ENCODE measurements at regions not wholly inside any gene's neighbourhood (a gene's known extent, or its start where the extent isn't known, plus 50 kb on each side); places are given as distances from the start of the nearest gene placed in this dataset.

DNA sequence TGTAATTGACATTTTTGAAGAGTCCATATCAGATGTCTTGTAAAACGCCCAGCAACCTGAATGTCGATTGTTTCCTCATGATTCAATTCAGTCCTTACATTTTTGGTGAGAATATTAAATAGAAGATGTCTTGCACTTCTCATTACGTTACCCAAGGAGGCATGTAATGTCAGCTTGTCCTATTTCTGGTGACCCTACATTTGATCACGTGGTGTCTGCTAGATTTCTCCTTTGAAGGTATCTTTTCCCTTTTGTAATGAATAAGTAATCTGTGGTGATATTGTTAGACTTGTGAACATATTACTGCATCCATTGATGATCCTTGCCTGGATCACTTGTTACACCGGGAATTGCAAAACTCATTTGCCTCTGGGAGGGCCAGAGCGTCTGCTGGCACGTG lies 87.6 kb upstream of the DISP3 start:
- Histone ChIP-seq H3K36me3 (no peaks in the 10 kb centered on the region), H3K27ac (no peak overlapping the region), H3K27me3 (replicated peaks; ENCODE audit: insufficient read depth) (no peaks in the 10 kb centered on the region), H3K4me1 (replicated peaks) (no peaks in the 10 kb centered on the region), H3K4me3 (no peak overlapping the region), H3K9me3 (no peaks in the 10 kb centered on the region)
- WGBS: 71% methylated on average over 7 of the region's 7 CpGs
- DNase-seq (ENCODE audit: low spot score): no peak
- TF ChIP-seq, protein P1, sequence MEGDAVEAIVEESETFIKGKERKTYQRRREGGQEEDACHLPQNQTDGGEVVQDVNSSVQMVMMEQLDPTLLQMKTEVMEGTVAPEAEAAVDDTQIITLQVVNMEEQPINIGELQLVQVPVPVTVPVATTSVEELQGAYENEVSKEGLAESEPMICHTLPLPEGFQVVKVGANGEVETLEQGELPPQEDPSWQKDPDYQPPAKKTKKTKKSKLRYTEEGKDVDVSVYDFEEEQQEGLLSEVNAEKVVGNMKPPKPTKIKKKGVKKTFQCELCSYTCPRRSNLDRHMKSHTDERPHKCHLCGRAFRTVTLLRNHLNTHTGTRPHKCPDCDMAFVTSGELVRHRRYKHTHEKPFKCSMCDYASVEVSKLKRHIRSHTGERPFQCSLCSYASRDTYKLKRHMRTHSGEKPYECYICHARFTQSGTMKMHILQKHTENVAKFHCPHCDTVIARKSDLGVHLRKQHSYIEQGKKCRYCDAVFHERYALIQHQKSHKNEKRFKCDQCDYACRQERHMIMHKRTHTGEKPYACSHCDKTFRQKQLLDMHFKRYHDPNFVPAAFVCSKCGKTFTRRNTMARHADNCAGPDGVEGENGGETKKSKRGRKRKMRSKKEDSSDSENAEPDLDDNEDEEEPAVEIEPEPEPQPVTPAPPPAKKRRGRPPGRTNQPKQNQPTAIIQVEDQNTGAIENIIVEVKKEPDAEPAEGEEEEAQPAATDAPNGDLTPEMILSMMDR (IDR thresholded peaks at IDR 0.05): no peak
- TF ChIP-seq POLR2AphosphoS5 (IDR thresholded peaks at IDR 0.05) (no peak), POLR2A (IDR thresholded peaks at IDR 0.05) (no peak)
- intact Hi-C loops (cut with DNase I): no loop called here

DNA sequence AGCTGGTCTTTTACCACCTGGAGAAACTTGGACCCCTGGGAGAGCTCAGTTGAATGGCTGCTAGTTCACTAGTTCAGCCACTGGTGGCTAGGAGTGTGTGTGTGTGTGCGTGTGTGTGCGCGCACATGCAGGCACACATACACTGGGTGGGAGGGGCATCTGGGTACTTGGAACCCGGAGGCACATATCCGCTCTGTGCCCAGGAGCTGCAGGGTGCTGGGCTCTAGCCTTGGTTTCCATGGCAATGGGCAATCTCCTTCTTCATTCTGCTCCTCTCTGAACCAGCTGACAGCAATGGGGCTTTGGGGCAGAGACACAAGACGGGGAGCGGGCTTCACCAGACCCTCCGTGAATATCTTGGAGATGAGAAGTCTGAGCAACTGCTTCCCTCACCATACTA lies 87.1 kb upstream of the DISP3 start:
- no peaks in the 10 kb centered on the region for H3K4me1 ChIP-seq (replicated peaks)
- TF ChIP-seq POLR2A (IDR thresholded peaks at IDR 0.05): no peak
- no peak for TF ChIP-seq POLR2AphosphoS5 (IDR thresholded peaks at IDR 0.05)
- TF ChIP-seq, protein P1 (IDR thresholded peaks at IDR 0.05): no peak
- H3K4me3 ChIP-seq: no peak overlapping the region
- no peaks in the 10 kb centered on the region for H3K27me3 ChIP-seq (replicated peaks; ENCODE audit: insufficient read depth)
- H3K36me3 ChIP-seq: no peaks in the 10 kb centered on the region
- H3K27ac ChIP-seq: no peak overlapping the region
- 89% methylated on average over 8 of the region's 8 CpGs for WGBS
- intact Hi-C loops (cut with DNase I): no loop called here
- H3K9me3 ChIP-seq: no peaks in the 10 kb centered on the region
- DNase-seq (ENCODE audit: low spot score): no peak

DNA sequence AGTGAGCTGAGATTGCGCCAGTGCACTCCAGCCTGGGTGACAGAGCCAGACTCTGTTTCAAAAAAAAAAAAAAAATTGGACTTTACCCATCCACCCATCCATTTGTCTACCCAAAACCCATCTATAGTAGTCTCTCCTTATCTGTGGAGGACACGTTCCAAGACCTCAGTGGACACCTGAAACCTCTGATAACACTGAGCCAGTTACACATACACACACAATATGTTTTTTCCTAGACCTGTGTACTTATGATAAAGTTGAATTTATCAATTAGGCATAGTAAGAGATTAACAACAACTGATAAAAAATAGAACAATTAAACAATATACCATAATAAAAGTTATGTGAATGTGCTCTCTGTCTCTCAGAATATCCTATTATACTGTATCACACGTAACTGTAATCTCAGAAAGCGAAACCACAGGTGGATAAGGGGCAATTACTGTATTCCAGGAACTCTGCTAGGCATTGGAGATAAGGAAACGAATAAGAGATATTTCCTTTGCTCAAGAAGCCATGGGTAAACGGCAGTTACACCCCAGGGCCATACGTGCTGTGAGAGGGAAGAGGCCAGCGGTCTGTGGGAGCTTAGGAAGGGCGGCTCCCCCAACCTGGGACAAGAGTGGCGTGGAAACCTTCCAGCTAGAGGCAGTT lies 84.2 kb upstream of the DISP3 start:
- DNase-seq (ENCODE audit: low spot score): no peak
- Histone ChIP-seq H3K27me3 (replicated peaks; ENCODE audit: insufficient read depth) (no peaks in the 10 kb centered on the region), H3K9me3 (no peaks in the 10 kb centered on the region), H3K36me3 (no peaks in the 10 kb centered on the region), H3K4me3 (no peak overlapping the region), H3K27ac (no peak overlapping the region), H3K4me1 (replicated peaks) (no peaks in the 10 kb centered on the region)
- TF ChIP-seq, protein P1 (IDR thresholded peaks at IDR 0.05): no peak
- TF ChIP-seq POLR2A (IDR thresholded peaks at IDR 0.05): no peak
- no peak for TF ChIP-seq POLR2AphosphoS5 (IDR thresholded peaks at IDR 0.05)
- 57% methylated on average over 10 of the region's 10 CpGs for WGBS
- intact Hi-C loops (cut with DNase I): no loop called here

DNA sequence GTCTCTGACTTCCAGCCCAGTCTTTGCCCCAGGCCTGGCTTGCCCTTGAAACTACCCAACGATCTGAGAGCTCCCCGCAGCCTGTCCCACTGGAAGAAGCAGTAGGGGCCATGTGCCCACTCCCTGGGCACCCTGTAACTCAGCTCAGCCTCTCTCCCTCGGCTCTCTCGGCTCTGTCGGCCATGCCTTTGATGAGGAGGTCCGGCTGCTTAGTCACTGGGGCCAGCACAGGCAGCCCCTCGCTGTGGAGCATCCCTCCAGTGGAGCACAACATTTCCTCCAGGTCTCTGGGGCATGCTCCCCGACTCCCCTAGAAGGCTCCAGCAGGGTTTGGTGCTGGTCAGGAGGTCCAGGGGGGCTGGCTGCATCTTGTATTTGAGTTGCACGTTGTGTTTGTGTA lies 83.3 kb upstream of the DISP3 start:
- no peak overlapping the region for H3K27ac ChIP-seq
- no peaks in the 10 kb centered on the region for H3K9me3 ChIP-seq
- intact Hi-C loops (cut with DNase I): no loop called here
- no peaks in the 10 kb centered on the region for H3K4me1 ChIP-seq (replicated peaks)
- no peak for DNase-seq (ENCODE audit: low spot score)
- no peaks in the 10 kb centered on the region for H3K36me3 ChIP-seq
- WGBS: 80% methylated on average over 9 of the region's 9 CpGs
- TF ChIP-seq, protein P1 (IDR thresholded peaks at IDR 0.05): no peak
- TF ChIP-seq POLR2AphosphoS5 (IDR thresholded peaks at IDR 0.05) (no peak), POLR2A (IDR thresholded peaks at IDR 0.05) (no peak)
- no peaks in the 10 kb centered on the region for H3K27me3 ChIP-seq (replicated peaks; ENCODE audit: insufficient read depth)
- no peak overlapping the region for H3K4me3 ChIP-seq

DNA sequence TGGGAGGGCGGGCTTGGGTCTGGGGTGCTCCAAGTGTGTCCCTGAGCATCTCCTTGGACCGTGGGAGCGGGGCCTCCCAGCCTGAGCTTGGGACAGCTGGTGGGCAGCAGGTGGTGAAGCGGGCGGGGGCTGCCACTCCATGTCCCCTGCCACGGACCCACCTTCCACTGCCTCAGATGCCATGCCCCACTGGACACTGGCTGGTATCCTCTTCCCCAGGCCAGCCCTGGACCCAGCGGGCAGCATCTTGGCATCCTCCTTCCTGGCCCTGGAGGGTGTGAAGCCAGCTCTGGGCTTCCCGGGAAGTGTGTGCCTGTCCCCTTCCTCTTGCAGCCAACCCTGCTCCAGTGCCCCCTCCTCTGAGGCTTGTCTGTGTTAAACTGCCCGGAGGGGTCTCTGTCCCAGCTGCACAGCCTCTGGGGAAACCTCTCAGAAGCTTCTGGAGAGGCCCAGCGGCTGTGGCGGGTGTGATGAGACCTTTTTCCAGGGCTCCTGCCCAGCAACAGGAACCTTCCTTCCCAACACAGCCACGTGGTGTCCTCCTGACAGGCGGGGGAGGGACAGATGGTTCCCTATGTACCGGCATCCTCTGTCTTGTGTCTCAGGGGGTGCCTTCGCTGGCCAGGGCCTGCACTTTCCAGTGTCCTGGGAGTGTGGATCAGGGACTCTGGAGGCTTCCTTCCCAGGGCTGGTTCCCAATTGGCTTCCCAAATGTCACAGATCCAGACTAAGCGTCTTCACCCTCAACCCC lies 81.6 kb upstream of the DISP3 start:
- H3K27me3 ChIP-seq (replicated peaks; ENCODE audit: insufficient read depth): no peaks in the 10 kb centered on the region
- H3K4me1 ChIP-seq (replicated peaks): no peaks in the 10 kb centered on the region
- no peaks in the 10 kb centered on the region for H3K9me3 ChIP-seq
- no peaks in the 10 kb centered on the region for H3K36me3 ChIP-seq
- no peak for DNase-seq (ENCODE audit: low spot score)
- no peak overlapping the region for H3K27ac ChIP-seq
- no peak for TF ChIP-seq POLR2AphosphoS5 (IDR thresholded peaks at IDR 0.05)
- TF ChIP-seq POLR2A (IDR thresholded peaks at IDR 0.05): no peak
- intact Hi-C loops (cut with DNase I): no loop called here
- 69% methylated on average over 16 of the region's 16 CpGs for WGBS
- no peak overlapping the region for H3K4me3 ChIP-seq
